ENCODE measurements at regions not wholly inside any gene's neighbourhood (a gene's known extent, or its start where the extent isn't known, plus 50 kb on each side); places are given as distances from the start of the nearest gene placed in this dataset.

DNA sequence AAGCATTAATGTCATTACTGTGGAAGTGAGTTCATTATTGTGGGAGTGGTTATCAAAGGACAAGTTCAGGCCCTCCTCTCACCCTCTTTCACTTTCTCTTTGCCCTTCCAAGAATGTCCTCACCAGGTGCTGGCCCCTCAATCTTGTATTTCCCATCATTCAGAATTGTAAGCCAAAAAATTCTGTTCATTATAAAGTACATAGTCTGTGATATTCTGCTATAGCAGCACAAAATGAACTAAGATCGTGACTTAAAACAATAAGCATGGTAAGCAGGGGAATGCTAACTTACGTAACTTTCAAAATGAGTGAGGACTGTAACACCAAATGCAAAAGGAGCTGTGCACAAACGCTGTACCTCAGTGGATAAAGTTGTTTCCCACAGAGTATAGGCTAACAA, 515.7 kb upstream of the BTBD3 start:
- TF ChIP-seq, protein P1, sequence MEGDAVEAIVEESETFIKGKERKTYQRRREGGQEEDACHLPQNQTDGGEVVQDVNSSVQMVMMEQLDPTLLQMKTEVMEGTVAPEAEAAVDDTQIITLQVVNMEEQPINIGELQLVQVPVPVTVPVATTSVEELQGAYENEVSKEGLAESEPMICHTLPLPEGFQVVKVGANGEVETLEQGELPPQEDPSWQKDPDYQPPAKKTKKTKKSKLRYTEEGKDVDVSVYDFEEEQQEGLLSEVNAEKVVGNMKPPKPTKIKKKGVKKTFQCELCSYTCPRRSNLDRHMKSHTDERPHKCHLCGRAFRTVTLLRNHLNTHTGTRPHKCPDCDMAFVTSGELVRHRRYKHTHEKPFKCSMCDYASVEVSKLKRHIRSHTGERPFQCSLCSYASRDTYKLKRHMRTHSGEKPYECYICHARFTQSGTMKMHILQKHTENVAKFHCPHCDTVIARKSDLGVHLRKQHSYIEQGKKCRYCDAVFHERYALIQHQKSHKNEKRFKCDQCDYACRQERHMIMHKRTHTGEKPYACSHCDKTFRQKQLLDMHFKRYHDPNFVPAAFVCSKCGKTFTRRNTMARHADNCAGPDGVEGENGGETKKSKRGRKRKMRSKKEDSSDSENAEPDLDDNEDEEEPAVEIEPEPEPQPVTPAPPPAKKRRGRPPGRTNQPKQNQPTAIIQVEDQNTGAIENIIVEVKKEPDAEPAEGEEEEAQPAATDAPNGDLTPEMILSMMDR (IDR thresholded peaks at IDR 0.05): no peak
- TF ChIP-seq POLR2A (IDR thresholded peaks at IDR 0.05): no peak

Measured in uterus (tissue), 2 donors.